Muscle layer of duodenum (tissue), 2 donors: ENCODE measurements at regions not wholly inside any gene's neighbourhood (a gene's known extent, or its start where the extent isn't known, plus 50 kb on each side); places are given as distances from the start of the nearest gene placed in this dataset.
"Not testable (repeated sequence)": the region's sequence is repeated elsewhere in the genome, so short reads cannot be mapped to it uniquely, and the experiment has no call there.

ENCODE experiments used
- H3K27ac ChIP-seq: one replicate; pipeline ENCODE4 v1.7.0; 2013; ENCODE audit warnings: mild to moderate bottlenecking, low read length
- H3K27me3 ChIP-seq: one replicate; pipeline ENCODE4 v1.7.0; 2013; ENCODE audit warnings: low read depth, mild to moderate bottlenecking, control low read depth, low read length
- H3K36me3 ChIP-seq, 2 donors: one replicate each; pipeline ENCODE4 v1.7.0; 2013; ENCODE audit warnings: low read length in 2 of 2, control low read depth in 1 of 2, mild to moderate bottlenecking in 1 of 2; ENCODE audit not compliant: insufficient read depth in 2 of 2, control insufficient read depth in 1 of 2
- H3K4me1 ChIP-seq, 2 donors: one replicate each; pipeline ENCODE4 v1.7.0; 2013; ENCODE audit warnings: low read length in 2 of 2, mild to moderate bottlenecking in 2 of 2, control low read depth in 1 of 2, moderate library complexity in 1 of 2; ENCODE audit not compliant: insufficient read depth in 2 of 2, control insufficient read depth in 1 of 2
- H3K4me3 ChIP-seq, 2 donors: one replicate each; pipeline ENCODE4 v1.7.0; 2013; ENCODE audit warnings: low read length in 2 of 2, low read depth in 1 of 2, mild to moderate bottlenecking in 1 of 2
- H3K9me3 ChIP-seq, 2 donors: one replicate each; pipeline ENCODE4 v1.7.0; 2013; ENCODE audit warnings: low read length in 2 of 2, control low read depth in 1 of 2, mild to moderate bottlenecking in 1 of 2; ENCODE audit not compliant: control insufficient read depth in 1 of 2
- donor health status: healthy.

GRCh38 chr6:133795051-133795450 lies 93.9 kb upstream of the TCF21 start:
- not testable (repeated sequence) for H3K27ac ChIP-seq, H3K27me3 ChIP-seq, H3K36me3 ChIP-seq, H3K9me3 ChIP-seq, H3K4me3 ChIP-seq, H3K4me1 ChIP-seq

DNA sequence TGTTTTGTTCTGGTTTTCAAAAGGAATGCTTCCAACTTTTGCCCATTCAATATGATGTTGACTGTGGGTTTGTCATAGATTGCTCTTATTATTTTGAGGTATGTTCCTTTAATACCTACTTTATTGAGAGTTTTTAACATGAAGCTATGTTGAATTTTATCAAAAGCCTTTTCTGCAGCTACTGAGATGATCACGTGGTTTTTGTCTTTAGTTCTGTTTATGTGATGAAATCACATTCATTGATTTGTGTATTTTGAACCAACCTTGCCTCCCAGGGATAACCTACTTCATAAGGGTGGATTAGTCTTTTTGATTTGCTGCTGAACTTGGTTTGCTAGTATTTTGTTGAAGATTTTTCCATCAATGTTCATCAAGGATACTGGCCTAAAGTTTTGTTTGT lies 92.7 kb upstream of the TCF21 start:
- H3K27ac ChIP-seq, result no peak overlapping the region
- H3K27me3 ChIP-seq, result no peaks in the 10 kb centered on the region
- no peaks in the 10 kb centered on the region for H3K4me1 ChIP-seq
- H3K36me3 ChIP-seq, result no peaks in the 10 kb centered on the region
- H3K4me3 ChIP-seq, result no peak overlapping the region
- peaks cover 0 to 6% of the 10 kb centered on the region in 2 donors for H3K9me3 ChIP-seq

- H3K4me1 ChIP-seq, result no peaks in the 10 kb centered on the region
- H3K9me3 ChIP-seq, result peaks cover 0 to 6% of the 10 kb centered on the region in 2 donors
- H3K36me3 ChIP-seq, result no peaks in the 10 kb centered on the region
- no peak overlapping the region for H3K4me3 ChIP-seq
- no peak overlapping the region for H3K27ac ChIP-seq
- H3K27me3 ChIP-seq, result no peaks in the 10 kb centered on the region
Observed at GRCh38 chr6:133799043-133799442, 89.9 kb upstream of the TCF21 start.

DNA sequence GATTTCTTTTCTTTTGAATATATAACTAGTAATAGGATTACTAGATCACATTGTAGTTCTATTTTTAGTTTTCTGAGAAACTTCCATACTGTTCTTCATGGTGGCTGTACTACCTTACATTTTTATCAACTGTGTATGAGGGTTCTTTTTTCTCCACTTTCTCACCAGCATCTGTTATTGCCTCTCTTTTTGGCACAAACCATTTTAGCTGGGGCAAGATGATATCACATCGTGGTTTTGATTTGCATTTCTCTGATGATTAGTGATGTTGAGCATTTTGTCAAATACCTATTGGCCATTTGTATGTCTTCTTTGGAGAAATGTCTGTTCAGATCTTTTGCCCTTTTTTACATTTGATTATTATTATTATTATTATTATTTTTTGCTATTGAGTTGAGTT lies 86.1 kb upstream of the TCF21 start:
- Histone ChIP-seq H3K4me3 (no peak overlapping the region), H3K27me3 (no peaks in the 10 kb centered on the region), H3K36me3 (no peaks in the 10 kb centered on the region), H3K27ac (no peak overlapping the region), H3K9me3 (peaks cover 0 to 6% of the 10 kb centered on the region in 2 donors), H3K4me1 (no peaks in the 10 kb centered on the region)

GRCh38 chr6:133804265-133804664 lies 84.6 kb upstream of the TCF21 start:
- H3K4me3 ChIP-seq, result no peak overlapping the region
- no peaks in the 10 kb centered on the region for H3K4me1 ChIP-seq
- no peaks in the 10 kb centered on the region for H3K9me3 ChIP-seq
- no peaks in the 10 kb centered on the region for H3K36me3 ChIP-seq
- no peaks in the 10 kb centered on the region for H3K27me3 ChIP-seq
- no peak overlapping the region for H3K27ac ChIP-seq

GRCh38 chr6:133805876-133806275 lies 83.0 kb upstream of the TCF21 start:
- no peaks in the 10 kb centered on the region for H3K9me3 ChIP-seq
- no peaks in the 10 kb centered on the region for H3K27me3 ChIP-seq
- H3K27ac ChIP-seq, result no peak overlapping the region
- no peak overlapping the region for H3K4me3 ChIP-seq
- no peaks in the 10 kb centered on the region for H3K4me1 ChIP-seq
- no peaks in the 10 kb centered on the region for H3K36me3 ChIP-seq

DNA sequence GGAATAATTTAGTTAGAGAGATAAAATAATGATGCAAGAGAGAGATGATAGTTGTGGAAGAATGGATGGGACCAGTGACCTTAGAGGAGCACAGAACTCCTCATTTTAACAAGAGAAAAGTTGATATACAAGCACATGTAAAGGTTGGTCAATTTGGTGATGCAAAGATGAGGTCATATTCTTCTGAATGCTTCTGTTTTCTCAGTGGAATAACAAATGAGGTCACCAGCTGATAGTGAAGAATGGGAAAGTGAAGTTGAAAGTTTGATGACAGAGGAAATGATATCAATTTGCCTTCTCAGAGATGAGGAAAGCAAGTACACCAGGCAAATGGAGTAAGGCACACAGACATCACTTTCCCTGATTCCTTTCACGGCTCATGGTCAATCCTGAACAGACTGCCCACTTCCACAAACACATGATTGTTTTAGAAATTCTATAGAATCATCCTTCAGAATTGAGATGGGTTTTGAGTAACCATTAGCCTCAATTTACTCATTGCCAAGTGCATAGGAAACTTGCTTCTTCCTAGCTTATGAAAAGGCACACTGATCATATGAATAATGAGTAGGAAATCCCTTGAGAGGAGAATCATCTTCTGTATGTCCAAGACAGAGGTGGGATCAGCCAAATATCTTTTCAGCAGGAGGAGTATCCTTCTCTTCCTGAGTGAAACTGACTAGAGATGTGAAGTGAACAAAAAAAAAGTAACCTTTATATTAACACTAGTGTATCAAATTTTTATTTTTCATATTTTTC lies 82.4 kb upstream of the TCF21 start:
- no peaks in the 10 kb centered on the region for H3K27me3 ChIP-seq
- H3K36me3 ChIP-seq, result no peaks in the 10 kb centered on the region

DNA sequence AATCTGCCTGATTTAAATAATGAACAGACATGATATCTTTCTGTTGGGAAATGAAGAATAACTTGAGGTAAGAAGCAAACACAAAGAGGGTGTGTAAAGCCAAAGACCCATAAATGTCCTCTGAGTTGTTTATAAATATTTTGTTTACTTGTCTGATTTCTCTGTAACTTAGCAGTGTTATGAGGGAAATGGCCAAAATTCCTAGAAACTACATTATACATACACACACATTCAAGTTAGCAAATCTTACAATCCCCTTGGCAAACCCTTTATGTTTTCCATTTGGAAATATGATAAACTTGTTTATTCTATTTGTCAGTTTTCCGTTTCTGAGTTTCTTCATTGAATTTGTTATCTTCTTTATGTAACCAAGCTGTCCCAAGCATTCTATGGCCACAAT lies 81.4 kb upstream of the TCF21 start:
- H3K9me3 ChIP-seq, result no peaks in the 10 kb centered on the region
- H3K4me3 ChIP-seq, result no peak overlapping the region
- H3K36me3 ChIP-seq, result no peaks in the 10 kb centered on the region
- no peaks in the 10 kb centered on the region for H3K4me1 ChIP-seq
- H3K27me3 ChIP-seq, result no peaks in the 10 kb centered on the region
- H3K27ac ChIP-seq, result no peak overlapping the region

More for the DNA sequence above, 82.4 kb upstream of the TCF21 start:
- Histone ChIP-seq H3K4me1 (no peaks in the 10 kb centered on the region), H3K9me3 (no peaks in the 10 kb centered on the region), H3K4me3 (no peak overlapping the region), H3K27ac (no peak overlapping the region)

- H3K36me3 ChIP-seq, result no peaks in the 10 kb centered on the region
- H3K9me3 ChIP-seq, result no peaks in the 10 kb centered on the region
- H3K27ac ChIP-seq, result no peak overlapping the region
- H3K4me1 ChIP-seq, result no peaks in the 10 kb centered on the region
- no peaks in the 10 kb centered on the region for H3K27me3 ChIP-seq
- no peak overlapping the region for H3K4me3 ChIP-seq
Observed at GRCh38 chr6:133809406-133809805, 79.5 kb upstream of the TCF21 start.

GRCh38 chr6:133811557-133811956 lies 77.4 kb upstream of the TCF21 start:
- H3K27ac ChIP-seq, result no peak overlapping the region
- H3K27me3 ChIP-seq, result no peaks in the 10 kb centered on the region
- no peaks in the 10 kb centered on the region for H3K4me1 ChIP-seq
- no peaks in the 10 kb centered on the region for H3K36me3 ChIP-seq
- no peak overlapping the region for H3K4me3 ChIP-seq
- H3K9me3 ChIP-seq, result no peaks in the 10 kb centered on the region

- H3K4me3 ChIP-seq, H3K4me1 ChIP-seq, H3K36me3 ChIP-seq, H3K9me3 ChIP-seq, H3K27me3 ChIP-seq, H3K27ac ChIP-seq: not testable (repeated sequence)
Observed at GRCh38 chr6:133812446-133812845, 76.5 kb upstream of the TCF21 start.

GRCh38 chr6:133814238-133814637 lies 74.7 kb upstream of the TCF21 start:
- H3K27ac ChIP-seq, result no peak overlapping the region
- no peaks in the 10 kb centered on the region for H3K27me3 ChIP-seq
- no peaks in the 10 kb centered on the region for H3K4me1 ChIP-seq
- no peak overlapping the region for H3K4me3 ChIP-seq
- H3K36me3 ChIP-seq, result no peaks in the 10 kb centered on the region
- no peaks in the 10 kb centered on the region for H3K9me3 ChIP-seq
